ENCODE measurements at regions not wholly inside any gene's neighbourhood (a gene's known extent, or its start where the extent isn't known, plus 50 kb on each side); places are given as distances from the start of the nearest gene placed in this dataset.

DNA sequence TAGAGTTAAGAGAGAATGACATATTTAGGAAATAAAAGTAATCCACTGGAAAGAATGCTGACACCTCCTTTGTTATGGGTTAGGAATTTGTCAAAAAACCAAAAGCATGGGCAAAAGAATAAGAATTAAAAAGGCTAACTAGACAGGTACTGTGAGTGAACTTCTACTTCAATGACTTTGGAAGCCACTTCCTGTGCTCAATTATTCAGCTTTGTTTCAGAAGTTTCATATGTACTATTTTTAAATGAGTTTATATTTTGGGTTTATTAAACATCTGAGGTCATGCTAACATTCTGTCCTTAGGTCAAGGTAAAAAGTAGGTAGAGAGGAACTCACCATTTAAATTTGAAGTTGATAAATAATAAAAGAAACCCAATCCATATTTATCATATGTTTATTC lies 106.7 kb upstream of the CXorf51A start:
- H3K9ac ChIP-seq (ENCODE audit: control insufficient read depth, insufficient read depth, low read length), result no peak overlapping the region
- BruUV-seq (replicated peaks), result no TSS peak
- H3K27me3 ChIP-seq (replicated peaks in 1 of 2; ENCODE audit: control insufficient read depth in 2 of 2, insufficient read depth in 2 of 2, low read length in 1 of 2), result no peaks in the 10 kb centered on the region
- no peaks in the 10 kb centered on the region for H4K20me1 ChIP-seq (ENCODE audit: control insufficient read depth, insufficient read depth)
- TF ChIP-seq ZNF207 (IDR thresholded peaks at IDR 0.05; ENCODE audit: borderline replicate concordance), result no peak
- intact Hi-C loops (cut with micrococcal nuclease; ENCODE audit: unreplicated experiment), result no loop called here
- no peak overlapping the region for H3K4me2 ChIP-seq (ENCODE audit: control insufficient read depth, insufficient read depth)
- no peaks in the 10 kb centered on the region for H3K9me3 ChIP-seq (replicated peaks; ENCODE audit: control insufficient read depth, insufficient read depth, low read length)
- H3K27ac ChIP-seq (ENCODE audit: control insufficient read depth, insufficient read depth), result no peak overlapping the region
- POLR2A ChIA-PET, result no interaction called here
- no peak overlapping the region for H2AFZ ChIP-seq (ENCODE audit: control insufficient read depth, low read depth, low read length)
- H3K36me3 ChIP-seq (ENCODE audit: control insufficient read depth in 2 of 2, insufficient read depth in 2 of 2, low read length in 1 of 2), result no peaks in the 10 kb centered on the region
- no peaks in the 10 kb centered on the region for H3K79me2 ChIP-seq (ENCODE audit: control insufficient read depth, insufficient read depth, low read length)
- RAD21 ChIA-PET (ENCODE audit: unreplicated experiment), result no interaction called here
- ATAC-seq (no peak), FAIRE-seq (no peak), DNase-seq (ENCODE audit: low read depth, low spot score) (no peak)
- no peak overlapping the region for H3K4me3 ChIP-seq
- SMC1A ChIA-PET (ENCODE audit: uncharacterized antibody, unreplicated experiment), result interaction anchor here (1.7 kb wide), 1 partner anchor 15 kb away, joined by 3 read pairs; no protein-coding TSS in a partner anchor
- in situ Hi-C loops (cut with MboI), result no loop called here
- CTCF ChIA-PET, result no interaction called here
- H3K4me1 ChIP-seq (ENCODE audit: control insufficient read depth, insufficient read depth, low read length), result no peaks in the 10 kb centered on the region

DNA sequence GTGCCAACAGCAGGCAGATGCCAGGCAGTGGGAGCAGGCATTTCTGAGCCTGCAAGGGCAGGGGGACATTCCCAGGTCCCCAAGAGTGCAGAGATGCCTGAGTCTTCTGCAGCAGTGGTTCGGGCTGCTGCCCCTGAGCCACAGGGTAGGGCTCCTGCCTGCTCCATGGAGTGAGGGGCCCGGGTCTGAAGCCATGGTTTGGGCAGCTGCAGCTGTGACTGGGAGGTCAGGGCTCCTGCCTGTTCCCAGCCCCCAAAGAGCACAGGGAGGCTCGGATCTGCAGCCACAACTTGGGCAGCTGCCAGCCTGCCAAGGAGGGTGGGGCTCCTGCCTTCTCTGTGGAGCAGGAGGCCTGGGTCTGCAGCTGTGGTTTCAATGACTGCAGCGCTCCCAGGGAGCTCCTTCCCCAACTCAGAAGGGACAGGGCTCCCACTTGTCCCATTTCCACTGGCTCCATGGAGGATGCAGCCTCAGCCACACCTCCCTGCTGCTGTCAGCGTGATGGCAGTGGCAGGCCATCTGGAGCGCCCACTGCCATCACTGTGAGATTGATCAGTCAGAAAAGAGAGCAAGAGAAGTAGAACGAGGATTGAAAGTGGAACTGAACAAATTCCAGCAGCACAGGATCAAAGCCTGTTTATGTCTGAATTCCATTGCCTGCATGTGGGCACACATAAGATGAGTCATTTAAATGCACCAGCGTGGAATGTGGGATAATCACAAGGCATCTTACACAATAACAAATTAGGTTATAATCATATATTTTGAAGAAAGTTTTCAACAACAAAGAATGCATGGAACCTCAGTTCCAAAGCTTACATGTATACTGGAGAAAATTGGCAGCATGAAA lies 93.1 kb upstream of the CXorf51A start:
- no peak for DNase-seq (ENCODE audit: low read depth, low spot score)
- H3K4me2 ChIP-seq (ENCODE audit: control insufficient read depth, insufficient read depth), result no peak overlapping the region
- intact Hi-C loops (cut with micrococcal nuclease; ENCODE audit: unreplicated experiment), result no loop called here
- no peak for ATAC-seq
- 5% methylated on average over 8 of the region's 8 CpGs for WGBS (ENCODE audit: insufficient coverage, insufficient replicate concordance, low lambda C conversion rate, missing lambda C conversion rate)
- H3K4me1 ChIP-seq (ENCODE audit: control insufficient read depth, insufficient read depth, low read length), result no peaks in the 10 kb centered on the region
- in situ Hi-C loops (cut with MboI), result no loop called here
- H3K9ac ChIP-seq (ENCODE audit: control insufficient read depth, insufficient read depth, low read length), result no peak overlapping the region
- FAIRE-seq, result no peak
- ChIA-PET RAD21 (ENCODE audit: unreplicated experiment) (no interaction called here), SMC1A (ENCODE audit: uncharacterized antibody, unreplicated experiment) (interaction anchor here (1.4 kb wide), 1 partner anchor 13 kb away, joined by 3 read pairs; no protein-coding TSS in a partner anchor), POLR2A (no interaction called here), CTCF (no interaction called here)
- BruUV-seq (replicated peaks), result no TSS peak
- no peaks in the 10 kb centered on the region for H3K36me3 ChIP-seq (ENCODE audit: control insufficient read depth in 2 of 2, insufficient read depth in 2 of 2, low read length in 1 of 2)
- TF ChIP-seq NR2C2 (IDR thresholded peaks at IDR 0.05; ENCODE audit: borderline replicate concordance, control insufficient read depth, insufficient read length, low read depth) (no peak), PAX8 (IDR thresholded peaks at IDR 0.05) (no peak), BACH1 (IDR thresholded peaks at IDR 0.05; ENCODE audit: borderline replicate concordance) (no peak), SPI1 (IDR thresholded peaks at IDR 0.05; ENCODE audit: borderline replicate concordance, insufficient read depth, low read depth, low read length) (no peak), BMI1 (IDR thresholded peaks at IDR 0.05; ENCODE audit: borderline replicate concordance) (no peak), SMAD5 (IDR thresholded peaks at IDR 0.05; ENCODE audit: low read depth) (no peak), SMAD1 (IDR thresholded peaks at IDR 0.05; ENCODE audit: low read depth, partially characterized antibody) (no peak), YY1 (IDR thresholded peaks at IDR 0.05; ENCODE audit: low read depth, low read length) (no peak), MEF2B (IDR thresholded peaks at IDR 0.05; ENCODE audit: partially characterized antibody, poor library complexity, severe bottlenecking) (no peak)
- TF ChIP-seq, protein P1, sequence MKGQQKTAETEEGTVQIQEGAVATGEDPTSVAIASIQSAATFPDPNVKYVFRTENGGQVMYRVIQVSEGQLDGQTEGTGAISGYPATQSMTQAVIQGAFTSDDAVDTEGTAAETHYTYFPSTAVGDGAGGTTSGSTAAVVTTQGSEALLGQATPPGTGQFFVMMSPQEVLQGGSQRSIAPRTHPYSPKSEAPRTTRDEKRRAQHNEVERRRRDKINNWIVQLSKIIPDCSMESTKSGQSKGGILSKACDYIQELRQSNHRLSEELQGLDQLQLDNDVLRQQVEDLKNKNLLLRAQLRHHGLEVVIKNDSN (IDR thresholded peaks at IDR 0.05; ENCODE audit: borderline replicate concordance, extremely low read length, insufficient read depth, low read depth, low read length), result no peak
- no peaks in the 10 kb centered on the region for H3K27me3 ChIP-seq (replicated peaks in 1 of 2; ENCODE audit: control insufficient read depth in 2 of 2, insufficient read depth in 2 of 2, low read length in 1 of 2)
- H3K4me3 ChIP-seq, result no peak overlapping the region
- H4K20me1 ChIP-seq (ENCODE audit: control insufficient read depth, insufficient read depth), result no peaks in the 10 kb centered on the region
- H3K9me3 ChIP-seq (replicated peaks; ENCODE audit: control insufficient read depth, insufficient read depth, low read length), result no peaks in the 10 kb centered on the region; the same call in 2 of the 3 replicates
- H3K79me2 ChIP-seq (ENCODE audit: control insufficient read depth, insufficient read depth, low read length), result no peaks in the 10 kb centered on the region
- H3K27ac ChIP-seq (ENCODE audit: control insufficient read depth, insufficient read depth), result no peak overlapping the region
- no peak overlapping the region for H2AFZ ChIP-seq (ENCODE audit: control insufficient read depth, low read depth, low read length)

Data from GM12878 (cell line).